Ishikawa (cell line): ENCODE measurements at regions not wholly inside any gene's neighbourhood (a gene's known extent, or its start where the extent isn't known, plus 50 kb on each side); places are given as distances from the start of the nearest gene placed in this dataset.

Experiments
- CEBPB ChIP-seq: IDR thresholded peaks from 2 replicates; pipeline ENCODE4 v1.6.1; 2012
- CREB1 ChIP-seq: IDR thresholded peaks from 2 replicates; pipeline ENCODE4 v1.6.1; 2012; ENCODE audit warnings: low read depth
- EP300 ChIP-seq: IDR thresholded peaks from 2 replicates; pipeline ENCODE4 v1.6.1; 2012; ENCODE audit warnings: borderline replicate concordance
- FOXM1 ChIP-seq: IDR thresholded peaks from 2 replicates; pipeline ENCODE4 v1.6.1; 2012; ENCODE audit warnings: low read depth, borderline replicate concordance
- TF ChIP-seq, protein P1 (sequence below): IDR thresholded peaks from 2 replicates; pipeline ENCODE4 v1.6.1; 2012

DNA sequence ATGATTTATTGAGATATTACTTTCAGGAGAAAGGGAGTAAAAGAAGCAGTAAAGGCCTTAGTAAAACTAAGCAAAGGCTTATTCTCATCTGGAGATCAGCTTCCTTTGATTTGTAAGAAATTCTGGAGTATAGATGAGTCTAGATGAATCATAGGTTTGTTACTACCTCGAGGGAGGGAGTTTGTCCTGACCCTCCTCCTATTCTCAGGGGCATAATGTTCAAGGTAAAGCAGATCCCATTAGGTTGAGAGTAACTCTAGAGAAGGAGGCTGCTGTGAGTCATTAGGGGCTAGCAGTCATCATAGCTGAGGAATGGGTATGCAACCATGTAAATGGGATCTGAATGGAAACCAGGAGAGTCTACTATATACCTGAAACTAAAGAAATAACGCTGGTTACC, 155.5 kb upstream of the MOCS2 start:
- TF ChIP-seq, protein P1, sequence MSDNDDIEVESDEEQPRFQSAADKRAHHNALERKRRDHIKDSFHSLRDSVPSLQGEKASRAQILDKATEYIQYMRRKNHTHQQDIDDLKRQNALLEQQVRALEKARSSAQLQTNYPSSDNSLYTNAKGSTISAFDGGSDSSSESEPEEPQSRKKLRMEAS: no peak
- TF ChIP-seq CEBPB (no peak), CREB1 (no peak), FOXM1 (no peak), EP300 (no peak)
